HG02678 (cell line): ENCODE measurements at regions not wholly inside any gene's neighbourhood (a gene's known extent, or its start where the extent isn't known, plus 50 kb on each side); places are given as distances from the start of the nearest gene placed in this dataset.

Experiments used
- ATAC-seq: cut with Tn5 transposase; IDR thresholded peaks from one replicate; pipeline ENCODE4 v1.9.1; 2021; ENCODE audit warnings: mild to moderate bottlenecking, moderate library complexity; ENCODE audit not compliant: unreplicated experiment

DNA sequence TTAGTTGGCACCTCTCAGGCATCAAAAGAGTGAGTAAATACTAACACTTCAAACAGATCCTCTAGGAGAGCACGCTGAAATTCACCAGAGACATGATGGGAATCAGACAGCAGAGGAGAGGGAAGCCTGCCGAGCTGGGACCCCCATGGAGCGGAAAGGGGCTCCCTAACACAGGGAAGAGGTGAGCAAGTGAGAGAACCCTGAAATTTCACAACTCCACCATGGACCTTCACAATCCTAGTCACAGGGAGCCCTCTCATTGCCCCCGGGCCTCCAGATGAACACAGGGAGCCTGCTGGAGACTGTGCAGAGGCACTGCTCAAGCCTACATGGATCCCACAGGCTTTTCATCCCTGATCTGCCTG, 59.2 kb upstream of the ANTXRL start:
- no peak for ATAC-seq

DNA sequence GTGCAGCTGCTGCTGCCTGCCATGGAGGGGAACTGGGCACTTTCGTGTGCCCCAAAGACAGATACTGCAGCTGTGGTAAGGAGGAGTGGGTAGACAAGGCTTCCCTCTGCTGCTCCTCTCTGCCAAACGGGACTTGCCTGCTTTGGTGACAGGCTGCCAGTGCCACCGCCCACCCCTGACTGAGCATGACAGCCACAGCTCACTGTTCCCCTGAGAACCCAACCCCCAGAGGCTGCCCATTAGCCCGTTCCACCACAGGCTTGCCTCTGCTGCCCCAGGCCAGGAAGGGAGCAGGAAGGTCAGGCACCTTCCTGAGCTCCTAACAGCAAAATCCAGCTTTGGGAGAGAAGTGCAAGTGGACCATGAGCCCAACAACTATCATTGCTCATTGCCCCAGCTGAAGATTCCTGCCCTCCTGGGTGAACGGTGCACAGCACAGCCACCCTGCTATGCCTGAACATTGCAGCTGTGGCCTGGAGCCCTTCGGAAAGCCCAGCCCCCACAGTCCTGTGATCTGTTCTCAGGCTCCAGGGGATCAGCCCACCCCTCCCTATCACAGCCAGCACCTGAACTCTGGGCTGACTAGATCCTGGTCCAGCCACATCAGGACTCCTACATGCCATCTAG, 58.7 kb upstream of the ANTXRL start:
- ATAC-seq = no peak

DNA sequence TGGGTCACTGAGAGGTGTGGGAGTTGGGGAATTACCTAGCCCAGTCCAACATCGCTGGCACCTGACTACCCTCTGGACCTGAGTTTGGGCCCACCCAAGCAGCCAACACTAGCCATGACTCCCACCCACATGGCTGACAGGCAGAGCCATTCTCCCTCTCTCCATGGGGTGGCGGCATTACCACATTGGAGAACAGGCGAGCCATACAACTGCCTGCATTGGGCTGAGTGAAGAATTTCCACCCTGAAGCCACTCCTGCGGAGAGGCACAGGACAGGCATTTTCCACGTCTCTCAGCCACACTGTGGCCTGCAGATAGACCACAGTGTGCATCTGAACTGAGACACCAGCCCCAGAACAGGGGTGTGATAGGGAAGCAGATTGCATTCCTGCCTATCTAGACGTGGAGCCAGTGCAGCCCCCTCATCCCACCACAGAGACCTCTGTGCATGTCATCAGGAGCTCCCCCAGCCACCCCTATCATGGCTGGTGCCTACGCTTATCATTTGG, 58.2 kb upstream of the ANTXRL start:
- no peak for ATAC-seq

DNA sequence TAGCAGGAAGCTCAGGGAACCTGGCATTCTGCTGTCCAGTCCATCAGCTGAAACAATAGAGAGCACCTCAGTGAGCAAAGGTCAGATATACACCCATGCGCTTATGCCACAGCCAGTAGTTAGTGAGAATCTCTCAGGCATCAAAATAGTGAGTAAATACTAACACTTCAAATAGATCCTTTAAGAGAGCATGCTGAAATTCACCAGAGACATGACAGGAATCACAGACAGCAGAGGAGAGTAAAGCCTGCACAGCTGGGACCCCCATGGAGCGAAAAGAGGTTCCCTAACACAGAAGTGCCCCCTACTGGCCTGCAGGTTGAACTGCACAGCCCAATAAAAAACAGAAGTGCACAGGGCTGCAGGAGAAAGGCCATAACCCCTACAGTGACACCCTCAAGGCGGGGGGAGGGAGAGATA, 57.6 kb upstream of the ANTXRL start:
- no peak for ATAC-seq

DNA sequence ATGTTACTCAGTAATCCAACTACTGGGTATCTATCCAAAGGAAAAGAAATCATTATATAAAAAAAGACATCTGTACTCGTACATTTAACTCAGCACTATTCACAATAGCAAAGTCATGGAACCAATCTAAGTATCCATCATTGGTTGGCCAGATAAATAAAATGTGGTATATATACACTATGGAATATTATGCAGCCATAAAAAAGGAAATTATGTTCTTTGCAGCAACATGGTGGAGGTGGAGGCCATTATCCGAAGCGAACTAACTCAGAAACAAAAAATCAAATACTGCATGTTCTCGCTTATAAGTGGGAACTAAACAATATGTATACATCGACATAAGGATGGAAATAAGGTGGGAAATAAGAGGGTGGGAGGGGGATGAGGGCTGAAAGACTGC, 56.2 kb upstream of the ANTXRL start:
- no peak for ATAC-seq

DNA sequence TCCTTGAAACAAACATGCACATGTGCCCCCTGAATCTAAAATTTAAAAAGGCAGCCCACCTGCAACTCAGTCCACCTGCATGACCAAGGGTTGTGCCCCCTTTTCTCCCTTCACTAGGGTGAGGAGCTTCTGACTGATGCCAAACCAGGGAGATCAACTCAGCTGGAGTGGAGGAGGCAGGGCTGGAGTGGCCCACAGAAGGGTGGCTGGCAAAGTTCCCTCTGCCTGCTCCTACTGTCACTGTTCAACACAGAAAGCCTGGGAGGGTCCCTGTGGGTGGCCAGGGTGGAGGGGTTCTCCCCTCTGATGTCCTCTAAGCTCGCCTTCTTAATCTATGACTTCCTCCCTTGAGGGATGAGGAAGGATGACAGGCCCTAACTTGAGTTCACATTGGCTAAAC, 55.7 kb upstream of the ANTXRL start:
- ATAC-seq = no peak

DNA sequence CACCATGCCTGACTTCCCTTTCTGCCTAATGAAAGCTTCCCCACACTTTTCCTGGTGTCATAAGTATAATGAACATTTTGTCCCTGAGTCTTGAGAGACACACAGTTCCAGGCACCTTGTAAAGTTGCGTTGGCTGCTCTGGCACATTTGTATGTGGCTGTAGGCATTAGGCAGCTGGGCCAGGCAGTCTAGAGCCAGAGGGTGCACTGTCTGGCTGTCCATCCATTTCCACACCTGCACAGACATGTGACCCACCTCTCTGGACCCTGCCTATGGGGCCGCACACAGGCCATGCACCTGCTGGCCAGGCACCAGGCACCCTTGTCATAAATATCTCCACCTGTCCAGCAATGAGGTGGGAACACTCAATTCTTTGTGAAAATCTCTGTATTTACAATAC, 54.7 kb upstream of the ANTXRL start:
- ATAC-seq = no peak

DNA sequence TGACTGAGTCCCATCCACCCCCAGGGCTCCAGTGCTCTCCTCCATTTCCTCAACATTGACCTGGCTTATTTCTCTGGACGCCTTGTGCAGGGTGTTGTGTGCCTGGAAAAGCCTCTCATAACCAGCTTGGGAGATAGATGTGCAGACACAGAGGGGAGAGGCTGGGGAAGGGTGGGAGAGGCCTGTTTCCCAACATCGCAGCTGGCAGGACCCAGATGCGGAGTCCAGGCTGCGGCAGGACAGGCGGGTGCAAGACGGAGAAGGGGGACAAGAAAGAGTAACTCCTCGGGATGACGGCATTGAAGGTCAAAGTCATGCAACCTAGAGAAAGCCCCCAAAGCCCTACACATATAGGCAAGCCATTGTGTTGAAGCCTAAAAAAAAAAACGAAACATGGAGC, 54.1 kb upstream of the ANTXRL start:
- ATAC-seq = no peak

DNA sequence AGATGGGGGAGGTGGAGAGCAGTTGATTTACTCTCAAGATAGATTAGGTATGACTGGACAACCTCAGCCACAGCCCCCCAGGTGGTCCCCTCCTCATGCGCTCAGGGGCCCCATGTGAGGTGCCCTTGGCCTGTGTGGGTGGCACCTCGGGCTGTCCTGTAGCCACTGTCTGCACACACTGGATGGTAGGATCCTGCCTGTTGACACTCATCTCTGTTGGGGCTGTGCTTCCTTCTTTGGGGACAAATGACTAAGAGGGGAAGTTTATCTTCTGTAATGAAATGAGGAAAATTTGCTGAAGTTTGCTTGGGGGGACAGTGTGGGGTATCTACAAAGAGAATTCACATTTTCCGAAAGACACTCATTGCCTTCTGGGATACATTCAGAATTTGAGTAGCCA, 53.6 kb upstream of the ANTXRL start:
- ATAC-seq = no peak

DNA sequence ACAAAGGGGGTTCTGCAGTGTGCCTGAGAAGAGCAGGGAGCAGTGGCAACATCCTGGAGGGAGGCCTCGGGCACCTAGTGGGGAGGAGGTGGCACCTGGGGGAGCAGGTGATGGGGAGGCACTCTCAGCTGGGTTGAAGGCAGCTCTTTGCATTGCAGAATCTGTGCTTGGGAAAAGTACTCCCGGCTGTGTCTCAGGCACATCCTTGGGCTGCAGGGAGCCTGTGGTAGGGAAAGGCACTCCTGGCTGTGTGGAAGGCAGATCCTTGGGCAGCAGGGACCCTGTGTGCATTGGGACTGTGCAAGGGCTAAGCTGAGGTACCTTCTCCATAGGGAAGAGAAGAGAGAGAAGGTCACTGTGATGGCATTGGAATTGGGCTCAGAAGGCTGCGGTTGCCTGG, 52.8 kb upstream of the ANTXRL start:
- no peak for ATAC-seq

DNA sequence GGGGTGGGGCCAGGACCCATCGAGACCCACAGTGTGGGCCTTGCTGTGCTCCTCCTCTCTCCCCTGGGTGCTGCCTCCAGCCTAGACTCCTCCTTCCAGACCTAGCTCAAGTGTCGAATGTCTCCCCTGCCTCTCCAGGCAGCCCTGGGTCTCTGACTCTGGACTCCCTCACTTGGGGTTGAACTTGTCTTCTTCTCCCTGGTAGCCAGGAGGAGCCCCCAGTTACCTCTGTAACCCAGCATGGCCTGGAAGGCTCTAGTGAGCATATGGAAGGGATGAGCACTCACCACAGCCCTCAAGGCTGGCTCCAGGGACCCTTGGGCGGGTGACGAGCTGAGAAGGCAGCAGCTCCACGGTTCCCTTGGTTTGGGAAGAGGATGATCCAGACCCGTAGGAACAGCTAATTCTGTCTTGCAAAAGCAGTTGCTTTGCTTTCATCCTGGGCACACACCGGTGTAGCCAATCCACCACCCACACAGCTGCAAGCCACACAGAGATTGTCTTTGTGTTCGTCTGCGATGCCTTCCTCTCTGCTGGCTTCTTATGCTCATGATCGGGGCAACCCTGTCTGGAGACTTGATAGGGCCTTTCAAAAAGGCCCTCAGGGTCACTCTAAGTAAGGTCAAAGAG, 52.3 kb upstream of the ANTXRL start:
- no peak for ATAC-seq

DNA sequence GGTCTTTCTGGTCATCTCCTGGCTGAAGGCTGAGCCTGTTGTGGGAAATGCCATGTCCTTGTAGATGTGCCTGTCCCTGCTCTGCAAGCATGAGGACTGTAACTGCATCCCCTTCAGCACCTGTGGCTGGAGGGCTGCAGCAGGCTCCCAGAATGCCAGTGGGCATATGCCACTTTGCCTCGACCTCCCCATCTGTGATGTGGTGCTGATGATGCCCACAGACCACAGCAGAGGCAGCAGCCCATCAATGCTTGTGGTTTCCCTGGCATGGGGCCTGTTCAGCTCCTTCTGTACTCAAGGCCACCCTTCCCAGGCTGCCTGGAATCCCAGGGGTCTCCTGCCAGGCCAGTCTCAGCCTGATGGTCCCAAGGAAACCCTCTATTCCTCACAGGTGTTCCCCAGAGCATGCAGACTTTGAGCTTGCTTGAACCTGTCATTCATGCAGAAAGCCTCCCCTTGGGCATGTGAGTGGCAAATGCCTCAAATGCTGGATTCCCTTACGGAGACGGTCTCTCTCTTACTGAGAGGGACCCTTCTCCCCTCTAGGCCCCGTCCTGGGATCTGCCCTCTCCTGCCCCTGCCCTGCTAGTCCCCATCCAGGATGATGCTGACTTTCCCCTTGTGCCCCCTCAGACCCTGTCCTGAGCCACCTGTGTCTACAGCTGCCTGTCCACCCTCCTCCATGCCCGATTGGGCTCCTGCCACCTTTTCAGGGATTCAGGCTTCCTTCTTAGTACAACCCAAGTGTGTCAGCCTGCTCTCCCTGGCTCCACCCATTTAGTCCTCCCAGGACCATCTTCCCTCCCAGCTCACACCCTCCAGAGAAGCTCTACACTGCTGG, 50.9 kb upstream of the ANTXRL start:
- no peak for ATAC-seq

DNA sequence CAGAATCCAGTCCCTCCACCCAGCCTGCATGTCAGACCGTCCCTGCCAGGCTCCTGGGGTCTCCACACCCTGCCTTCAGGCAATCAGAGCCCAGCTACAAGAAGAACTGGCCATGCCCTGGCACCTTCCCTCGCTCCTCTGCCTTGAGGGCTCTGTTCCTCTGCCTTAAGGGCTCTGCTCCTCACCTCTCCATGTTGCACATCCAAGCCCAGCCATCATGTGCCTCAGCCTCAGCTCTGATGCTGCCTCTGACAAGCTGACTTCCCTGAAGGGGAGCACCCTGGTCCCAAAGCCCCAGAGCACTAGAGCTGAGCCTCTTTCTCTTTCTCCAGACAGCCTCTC, 50.3 kb upstream of the ANTXRL start:
- no peak for ATAC-seq

DNA sequence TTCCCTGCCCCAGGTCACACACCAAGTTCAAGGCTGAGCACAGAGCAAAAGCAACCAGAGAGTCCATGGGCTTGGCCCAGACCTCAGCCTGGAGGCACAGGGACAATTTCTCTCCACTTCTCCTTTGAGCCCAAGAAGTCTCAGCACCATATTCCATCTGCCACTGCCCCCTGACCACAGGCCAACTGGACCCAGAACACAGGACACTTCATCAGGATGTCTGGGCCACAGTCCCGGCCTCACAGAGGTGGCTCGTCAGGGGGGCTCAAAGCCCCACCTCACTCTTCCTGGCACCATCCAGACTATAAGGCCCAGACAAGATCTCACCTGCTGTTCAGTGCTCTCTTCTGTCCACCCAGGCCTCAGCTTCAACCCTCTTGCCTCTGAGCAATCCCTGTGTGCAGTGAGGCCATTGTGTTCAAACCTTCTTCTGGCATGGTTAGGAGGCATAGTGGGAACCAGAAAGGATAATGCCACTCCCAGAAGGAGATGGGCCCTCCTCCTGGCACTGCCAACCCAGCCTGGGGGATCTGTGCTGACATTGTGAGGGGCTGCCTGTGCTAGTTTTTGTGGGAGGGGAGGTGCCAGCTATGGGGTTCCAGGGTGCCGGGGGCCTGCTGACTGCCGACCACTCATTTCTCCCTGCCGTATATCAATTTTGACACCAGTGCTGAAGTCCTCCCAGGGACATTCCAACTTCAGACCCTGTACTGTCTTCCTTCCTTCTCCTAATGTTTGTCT, 49.7 kb upstream of the ANTXRL start:
- ATAC-seq = no peak
